ENCODE measurements at regions not wholly inside any gene's neighbourhood (a gene's known extent, or its start where the extent isn't known, plus 50 kb on each side); places are given as distances from the start of the nearest gene placed in this dataset.
"Not testable (repeated sequence)": the region's sequence is repeated elsewhere in the genome, so short reads cannot be mapped to it uniquely, and the experiment has no call there.

- no peaks in the 10 kb centered on the region for H3K4me1 Mint-ChIP-seq
- POLR2A ChIA-PET: no interaction called here
- H3K36me3 Mint-ChIP-seq (ENCODE audit: low read depth): no peaks in the 10 kb centered on the region
- no peak overlapping the region for H3K4me3 Mint-ChIP-seq
- CTCF ChIA-PET: no interaction called here
- H3K27me3 Mint-ChIP-seq: no peaks in the 10 kb centered on the region
- H3K27ac Mint-ChIP-seq: no peak overlapping the region
- peaks cover 10% of the 10 kb centered on the region for H3K9me3 Mint-ChIP-seq
- DNase-seq: no peak
These were observed 1078.3 kb upstream of the EDIL3 start for GRCh38 chr5:85462957-85463356.

DNA sequence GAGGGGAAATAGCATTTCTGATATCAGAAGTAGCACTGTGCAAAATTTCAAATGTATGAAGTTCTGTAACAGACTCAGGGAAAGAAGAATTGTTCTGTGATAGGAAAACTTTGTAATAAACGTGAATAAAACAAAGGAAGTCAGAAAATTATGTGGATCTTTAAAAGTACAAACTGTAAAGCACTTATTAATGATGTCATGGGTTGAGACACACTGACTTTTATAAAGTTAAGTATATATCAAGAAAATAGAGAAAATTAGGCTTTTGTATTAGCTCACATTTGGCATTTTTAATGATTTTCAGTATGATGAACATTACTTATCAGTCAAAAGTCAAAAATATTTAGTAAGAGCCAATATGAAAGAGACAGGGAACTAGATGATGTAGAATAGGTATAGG lies 1081.7 kb upstream of the EDIL3 start:
- no peak for DNase-seq
- Mint-ChIP-seq H3K36me3 (ENCODE audit: low read depth) (no peaks in the 10 kb centered on the region), H3K9me3 (peaks cover 23% of the 10 kb centered on the region), H3K4me3 (no peak overlapping the region), H3K4me1 (no peaks in the 10 kb centered on the region), H3K27me3 (no peaks in the 10 kb centered on the region), H3K27ac (no peak overlapping the region)
- CTCF ChIA-PET: no interaction called here
- POLR2A ChIA-PET: no interaction called here

DNA sequence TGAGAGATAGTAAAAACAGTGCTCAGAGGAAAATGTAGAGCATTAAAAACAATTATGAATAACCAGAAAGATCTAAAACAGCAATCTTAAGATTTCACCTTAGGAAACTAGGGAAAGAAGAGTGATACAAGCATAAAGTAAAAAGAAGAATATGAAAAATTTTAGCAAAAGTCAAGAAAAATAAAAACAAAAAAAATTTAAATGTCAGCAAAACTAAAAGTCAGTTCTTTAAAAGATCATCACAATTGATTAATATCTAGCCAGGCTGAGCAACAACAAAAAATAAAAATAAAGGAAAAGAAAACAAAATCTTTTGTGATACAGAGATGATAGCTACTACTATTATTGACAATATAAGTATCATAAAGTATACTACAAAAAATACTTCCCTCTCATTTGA lies 1088.1 kb upstream of the EDIL3 start:
- ChIA-PET CTCF (no interaction called here), POLR2A (no interaction called here)
- Mint-ChIP-seq H3K36me3 (ENCODE audit: low read depth) (no peaks in the 10 kb centered on the region), H3K27ac (no peak overlapping the region), H3K4me3 (no peak overlapping the region), H3K9me3 (peaks cover 13% of the 10 kb centered on the region), H3K27me3 (no peaks in the 10 kb centered on the region), H3K4me1 (no peaks in the 10 kb centered on the region)
- no peak for DNase-seq

- DNase-seq; CTCF ChIA-PET; H3K4me1 Mint-ChIP-seq; H3K36me3 Mint-ChIP-seq (ENCODE audit: low read depth); H3K27me3 Mint-ChIP-seq; POLR2A ChIA-PET; H3K27ac Mint-ChIP-seq; H3K9me3 Mint-ChIP-seq; H3K4me3 Mint-ChIP-seq: not testable (repeated sequence)
These were observed 1090.5 kb upstream of the EDIL3 start for GRCh38 chr5:85475151-85475550.

DNA sequence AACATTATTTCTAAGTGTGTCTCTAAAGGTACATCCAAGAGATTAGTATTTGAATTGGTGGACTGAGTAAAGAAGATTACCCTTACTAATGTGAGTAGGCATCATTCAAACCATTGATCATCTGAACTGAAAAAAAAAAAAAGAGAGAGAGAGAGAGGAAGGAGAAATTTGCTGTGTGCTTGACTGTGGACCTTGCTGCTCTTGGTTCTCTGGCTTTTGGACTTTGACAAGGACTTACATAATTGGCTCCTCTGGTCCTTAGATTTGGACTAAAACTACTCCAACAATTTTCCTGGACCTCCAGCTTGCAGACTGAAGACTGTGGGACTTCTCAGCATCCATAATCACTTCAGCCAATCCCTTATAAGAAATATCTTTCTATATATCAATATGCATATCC lies 1091.9 kb upstream of the EDIL3 start:
- CTCF ChIA-PET: no interaction called here
- H3K4me3 Mint-ChIP-seq: no peak overlapping the region

GRCh38 chr5:85479849-85480248 lies 1095.2 kb upstream of the EDIL3 start:
- DNase-seq: no peak
- Mint-ChIP-seq H3K27ac (no peak overlapping the region), H3K4me1 (no peaks in the 10 kb centered on the region), H3K36me3 (ENCODE audit: low read depth) (no peaks in the 10 kb centered on the region), H3K27me3 (no peaks in the 10 kb centered on the region), H3K4me3 (no peak overlapping the region), H3K9me3 (peaks cover 2% of the 10 kb centered on the region)
- ChIA-PET CTCF (no interaction called here), POLR2A (no interaction called here)

More for the DNA sequence above, 1091.9 kb upstream of the EDIL3 start:
- Mint-ChIP-seq H3K27me3 (no peaks in the 10 kb centered on the region), H3K27ac (no peak overlapping the region), H3K4me1 (no peaks in the 10 kb centered on the region), H3K9me3 (no peaks in the 10 kb centered on the region), H3K36me3 (ENCODE audit: low read depth) (no peaks in the 10 kb centered on the region)
- POLR2A ChIA-PET: no interaction called here
- no peak for DNase-seq

DNA sequence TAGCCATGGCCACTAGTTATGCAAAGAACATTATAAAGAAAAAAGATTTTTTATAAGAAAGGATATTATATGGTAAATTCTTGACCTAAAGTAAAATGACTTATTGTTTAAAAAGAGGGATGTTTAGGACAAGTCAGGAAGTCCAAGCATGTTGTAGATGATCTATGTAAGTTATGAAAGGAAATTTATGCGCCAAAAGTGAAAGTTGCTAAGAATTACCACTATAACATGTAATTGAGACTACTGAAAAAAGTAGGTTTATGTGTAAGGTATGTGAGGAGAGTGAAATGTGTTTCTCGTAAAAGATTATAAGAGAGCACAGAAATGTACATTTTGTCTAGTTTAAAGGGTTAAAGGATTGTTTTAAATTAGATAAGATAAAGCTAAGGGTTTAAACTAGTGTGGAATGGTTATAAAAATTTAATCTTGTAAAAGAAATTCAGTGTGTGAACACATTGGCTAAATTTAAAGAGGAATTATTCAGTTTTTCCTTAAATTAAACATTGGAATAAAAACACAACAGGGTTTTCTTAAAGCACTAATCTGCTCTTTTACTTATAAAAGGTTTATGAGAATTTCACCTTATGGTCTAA lies 1100.4 kb upstream of the EDIL3 start:
- DNase-seq: no peak
- Mint-ChIP-seq H3K27me3 (no peaks in the 10 kb centered on the region), H3K36me3 (ENCODE audit: low read depth) (no peaks in the 10 kb centered on the region), H3K4me1 (no peaks in the 10 kb centered on the region), H3K9me3 (peaks cover 8% of the 10 kb centered on the region), H3K27ac (no peak overlapping the region), H3K4me3 (no peak overlapping the region)
- POLR2A ChIA-PET: no interaction called here
- CTCF ChIA-PET: no interaction called here

- ChIA-PET CTCF (no interaction called here), POLR2A (no interaction called here)
- DNase-seq: no peak
- H3K36me3 Mint-ChIP-seq (ENCODE audit: low read depth): no peaks in the 10 kb centered on the region
- no peak overlapping the region for H3K27ac Mint-ChIP-seq
- H3K4me3 Mint-ChIP-seq: no peak overlapping the region
- no peaks in the 10 kb centered on the region for H3K27me3 Mint-ChIP-seq
- peaks cover 10% of the 10 kb centered on the region for H3K9me3 Mint-ChIP-seq
- no peaks in the 10 kb centered on the region for H3K4me1 Mint-ChIP-seq
These were observed 1103.6 kb upstream of the EDIL3 start for GRCh38 chr5:85488295-85488694.

DNA sequence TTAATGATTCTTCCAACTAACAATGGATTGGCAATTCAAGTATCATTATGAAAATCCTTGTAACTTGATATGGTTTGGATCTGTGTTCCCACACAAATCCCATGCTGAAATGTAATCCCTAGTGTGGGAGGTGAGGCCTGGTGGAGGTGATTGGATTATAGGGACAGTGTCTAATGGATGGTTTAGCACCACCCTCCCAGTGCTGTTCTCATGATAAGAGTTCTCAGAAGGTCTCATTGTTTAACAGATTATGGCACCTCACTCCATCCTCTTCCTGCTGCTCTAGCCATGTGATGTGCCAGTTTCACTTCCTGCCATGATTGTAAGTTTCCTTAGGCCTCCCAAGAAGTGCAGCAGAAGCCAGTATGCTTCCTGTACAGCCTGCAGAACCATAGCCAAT lies 1116.2 kb upstream of the EDIL3 start:
- H3K4me1 Mint-ChIP-seq: no peaks in the 10 kb centered on the region
- CTCF ChIA-PET: no interaction called here

DNA sequence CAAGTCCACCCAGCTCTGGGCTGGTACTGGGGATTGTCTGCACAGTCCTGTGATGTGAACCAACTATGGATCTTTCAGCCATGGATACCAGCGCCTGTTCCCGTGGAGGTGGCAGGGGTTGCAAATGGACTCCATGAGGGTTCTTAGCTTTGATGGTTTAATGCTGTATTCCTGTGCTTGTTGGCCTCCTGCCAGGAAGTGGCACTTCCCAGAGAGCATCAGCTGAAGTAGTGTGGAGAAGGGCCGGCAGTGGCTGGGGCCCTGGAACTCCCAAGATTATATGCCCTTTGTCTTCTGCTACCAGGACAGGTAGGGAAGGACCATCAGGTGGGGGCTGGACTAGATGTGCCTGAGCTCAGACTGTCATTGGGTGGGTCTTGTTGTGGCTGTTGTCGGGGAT lies 1104.8 kb upstream of the COX7C start:
- no peaks in the 10 kb centered on the region for H3K36me3 Mint-ChIP-seq (ENCODE audit: low read depth)
- CTCF ChIA-PET: no interaction called here
- no peak overlapping the region for H3K4me3 Mint-ChIP-seq
- DNase-seq: no peak
- POLR2A ChIA-PET: no interaction called here
- peaks cover 5% of the 10 kb centered on the region for H3K9me3 Mint-ChIP-seq
- no peaks in the 10 kb centered on the region for H3K27me3 Mint-ChIP-seq
- no peak overlapping the region for H3K27ac Mint-ChIP-seq
- H3K4me1 Mint-ChIP-seq: no peaks in the 10 kb centered on the region

More for the DNA sequence above, 1116.2 kb upstream of the EDIL3 start:
- POLR2A ChIA-PET: no interaction called here
- no peaks in the 10 kb centered on the region for H3K36me3 Mint-ChIP-seq (ENCODE audit: low read depth)
- peaks cover 2% of the 10 kb centered on the region for H3K9me3 Mint-ChIP-seq
- H3K4me3 Mint-ChIP-seq: no peak overlapping the region
- no peak overlapping the region for H3K27ac Mint-ChIP-seq
- H3K27me3 Mint-ChIP-seq: no peaks in the 10 kb centered on the region
- DNase-seq: no peak

- no peak overlapping the region for H3K4me3 Mint-ChIP-seq
- no peak overlapping the region for H3K27ac Mint-ChIP-seq
- no peaks in the 10 kb centered on the region for H3K36me3 Mint-ChIP-seq (ENCODE audit: low read depth)
- no peaks in the 10 kb centered on the region for H3K27me3 Mint-ChIP-seq
- ChIA-PET CTCF (no interaction called here), POLR2A (no interaction called here)
- H3K9me3 Mint-ChIP-seq: peaks cover 5% of the 10 kb centered on the region
- DNase-seq: no peak
- H3K4me1 Mint-ChIP-seq: no peaks in the 10 kb centered on the region
These were observed 1102.2 kb upstream of the COX7C start for GRCh38 chr5:85515588-85515987.

DNA sequence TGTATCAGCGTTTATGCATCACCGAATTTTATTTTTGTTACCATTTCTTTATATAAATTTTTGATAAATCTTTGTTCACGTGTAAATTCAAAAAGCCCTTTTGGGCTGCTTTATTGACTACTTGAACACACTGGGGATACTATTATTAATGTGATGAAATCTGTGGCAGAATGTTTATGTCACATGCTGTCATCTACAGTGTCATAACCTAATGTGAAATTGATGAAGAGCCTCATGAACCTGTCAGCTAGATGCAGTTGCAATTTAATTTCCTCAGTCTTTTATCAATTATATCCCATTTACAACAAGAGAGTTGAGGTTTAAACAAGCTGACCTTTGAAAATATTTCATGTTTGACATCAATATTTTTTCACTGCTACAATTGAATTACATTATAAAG lies 1100.4 kb upstream of the COX7C start:
- DNase-seq: no peak
- ChIA-PET POLR2A (no interaction called here), CTCF (no interaction called here)
- no peaks in the 10 kb centered on the region for H3K36me3 Mint-ChIP-seq (ENCODE audit: low read depth)
- H3K4me1 Mint-ChIP-seq: no peaks in the 10 kb centered on the region
- no peaks in the 10 kb centered on the region for H3K27me3 Mint-ChIP-seq
- no peak overlapping the region for H3K27ac Mint-ChIP-seq
- H3K9me3 Mint-ChIP-seq: peaks cover 2% of the 10 kb centered on the region
- no peak overlapping the region for H3K4me3 Mint-ChIP-seq

DNA sequence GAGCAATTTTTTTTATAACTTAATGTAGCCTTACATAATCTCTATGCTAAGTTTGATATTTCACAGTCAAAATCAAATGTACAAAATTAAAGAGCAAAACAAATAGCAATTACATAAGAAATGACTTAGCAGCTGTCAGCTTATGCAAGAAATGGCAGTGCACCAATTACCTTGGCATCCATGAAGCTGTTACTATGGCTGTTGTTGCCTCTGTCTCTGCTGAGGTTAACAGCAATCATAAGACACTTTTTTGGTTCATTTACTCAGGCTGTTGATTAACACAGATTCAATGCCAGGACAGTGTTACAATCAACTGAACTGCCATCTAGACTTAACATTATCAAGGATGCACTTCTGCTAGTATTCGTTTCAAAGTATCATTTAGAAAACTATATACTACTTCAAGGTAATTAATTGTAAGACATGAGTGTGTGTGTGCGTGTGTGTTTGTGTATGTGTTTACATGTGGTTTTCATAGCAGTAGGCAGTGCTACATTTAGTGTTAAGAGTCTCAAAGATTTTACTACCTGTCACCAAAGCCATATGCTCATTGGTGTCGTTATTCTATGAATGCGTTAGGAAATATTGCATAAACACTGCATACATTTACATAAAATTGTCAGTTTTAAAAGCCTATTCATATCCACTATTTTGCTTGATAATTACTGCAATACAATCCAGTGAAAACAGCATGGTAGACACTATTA lies 1084.2 kb upstream of the COX7C start:
- DNase-seq: no peak
- Mint-ChIP-seq H3K4me3 (no peak overlapping the region), H3K27me3 (no peaks in the 10 kb centered on the region), H3K36me3 (ENCODE audit: low read depth) (no peaks in the 10 kb centered on the region), H3K4me1 (no peaks in the 10 kb centered on the region), H3K9me3 (no peaks in the 10 kb centered on the region), H3K27ac (no peak overlapping the region)
- ChIA-PET CTCF (no interaction called here), POLR2A (no interaction called here)

DNA sequence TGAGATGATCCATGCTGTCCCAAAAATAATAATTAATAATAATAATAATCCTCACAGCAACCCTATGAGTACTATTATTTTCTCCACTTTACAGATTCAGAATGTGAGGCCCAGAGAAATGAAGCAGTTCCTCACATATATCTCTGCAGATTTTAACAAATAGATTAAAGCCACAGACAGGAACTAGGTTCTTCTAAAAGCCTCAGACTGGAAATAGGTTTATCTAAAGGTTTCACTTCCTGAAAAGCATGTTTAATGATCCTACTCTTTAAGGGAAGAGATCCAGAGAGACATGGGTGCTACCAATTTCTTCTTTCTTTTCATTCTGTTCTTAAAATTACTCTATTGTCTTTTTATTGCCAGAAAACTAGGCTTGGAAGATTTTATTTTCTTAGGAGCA lies 1079.4 kb upstream of the COX7C start:
- no peaks in the 10 kb centered on the region for H3K36me3 Mint-ChIP-seq (ENCODE audit: low read depth)
- no peaks in the 10 kb centered on the region for H3K9me3 Mint-ChIP-seq
- H3K27ac Mint-ChIP-seq: no peak overlapping the region
- no peaks in the 10 kb centered on the region for H3K27me3 Mint-ChIP-seq
- DNase-seq: no peak
- ChIA-PET POLR2A (no interaction called here), CTCF (no interaction called here)
- H3K4me3 Mint-ChIP-seq: no peak overlapping the region
- no peaks in the 10 kb centered on the region for H3K4me1 Mint-ChIP-seq

All from activated CD4-positive, alpha-beta memory T cell treated with anti-CD3 and anti-CD28 coated beads, Interleukin-2, amount 10 ng/mL, durations not matched to agents 7 days and 5 days (primary cell).